ENCODE measurements at regions not wholly inside any gene's neighbourhood (a gene's known extent, or its start where the extent isn't known, plus 50 kb on each side); places are given as distances from the start of the nearest gene placed in this dataset.

- no peaks in the 10 kb centered on the region for H3K9me3 ChIP-seq (ENCODE audit: control insufficient read depth, insufficient read depth, low read depth, low read length)
- H3K27ac ChIP-seq (ENCODE audit: insufficient read depth, low read length), result no peak overlapping the region
- H4K20me1 ChIP-seq (ENCODE audit: control insufficient read depth, extremely low read depth, insufficient read depth, low read length), result no peaks in the 10 kb centered on the region
- DNase-seq (ENCODE audit: low read depth in 2 of 2), result no peak
- no peaks in the 10 kb centered on the region for H3K79me2 ChIP-seq (ENCODE audit: control insufficient read depth, insufficient read depth, low read length)
- no peaks in the 10 kb centered on the region for H3K27me3 ChIP-seq (ENCODE audit: control insufficient read depth, insufficient read depth, low read length)
- H3K4me2 ChIP-seq (ENCODE audit: extremely low read depth, insufficient read depth, low read length), result no peak overlapping the region
- no peak overlapping the region for H2AFZ ChIP-seq (ENCODE audit: low read length)
- no peaks in the 10 kb centered on the region for H3K4me1 ChIP-seq (ENCODE audit: control insufficient read depth, extremely low read depth, insufficient read depth, low read length)
- no peaks in the 10 kb centered on the region for H3K36me3 ChIP-seq (ENCODE audit: control insufficient read depth, insufficient read depth, low read length)
- TF ChIP-seq CTCF (conservative IDR thresholded peaks at IDR 0.05 in 1 of 2, IDR thresholded peaks at IDR 0.05 in 1 of 2; ENCODE audit: low read depth in 1 of 2, low read length in 2 of 2) (no peak), EZH2 (IDR thresholded peaks at IDR 0.05; ENCODE audit: low read length, missing control alignments) (no peak)
- no peak overlapping the region for H3K9ac ChIP-seq (ENCODE audit: insufficient read depth, low read length)
- no peak overlapping the region for H3K4me3 ChIP-seq (replicated peaks in 1 of 4; ENCODE audit: control extremely low read depth in 1 of 4, insufficient read depth in 1 of 4, low read depth in 3 of 4, low read length in 4 of 4)
Observed at GRCh38 chr5:27524515-27524914, 486.1 kb upstream of the CDH9 start.

GRCh38 chr5:27523629-27524028 is 485.2 kb upstream of the CDH9 start:
- Histone ChIP-seq H4K20me1 (ENCODE audit: control insufficient read depth, extremely low read depth, insufficient read depth, low read length) (no peaks in the 10 kb centered on the region), H3K9me3 (ENCODE audit: control insufficient read depth, insufficient read depth, low read depth, low read length) (no peaks in the 10 kb centered on the region), H2AFZ (ENCODE audit: low read length) (no peak overlapping the region), H3K4me2 (ENCODE audit: extremely low read depth, insufficient read depth, low read length) (no peak overlapping the region), H3K27ac (ENCODE audit: insufficient read depth, low read length) (no peak overlapping the region), H3K4me3 (replicated peaks in 1 of 4; ENCODE audit: control extremely low read depth in 1 of 4, insufficient read depth in 1 of 4, low read depth in 3 of 4, low read length in 4 of 4) (no peak overlapping the region), H3K27me3 (ENCODE audit: control insufficient read depth, insufficient read depth, low read length) (no peaks in the 10 kb centered on the region), H3K36me3 (ENCODE audit: control insufficient read depth, insufficient read depth, low read length) (no peaks in the 10 kb centered on the region), H3K79me2 (ENCODE audit: control insufficient read depth, insufficient read depth, low read length) (no peaks in the 10 kb centered on the region), H3K9ac (ENCODE audit: insufficient read depth, low read length) (no peak overlapping the region), H3K4me1 (ENCODE audit: control insufficient read depth, extremely low read depth, insufficient read depth, low read length) (no peaks in the 10 kb centered on the region)
- DNase-seq (ENCODE audit: low read depth in 2 of 2), result no peak
- TF ChIP-seq CTCF (conservative IDR thresholded peaks at IDR 0.05 in 1 of 2, IDR thresholded peaks at IDR 0.05 in 1 of 2; ENCODE audit: low read depth in 1 of 2, low read length in 2 of 2) (no peak), EZH2 (IDR thresholded peaks at IDR 0.05; ENCODE audit: low read length, missing control alignments) (no peak)

GRCh38 chr5:27516437-27516836 is 478.1 kb upstream of the CDH9 start:
- Histone ChIP-seq H3K4me3 (replicated peaks in 1 of 4; ENCODE audit: control extremely low read depth in 1 of 4, insufficient read depth in 1 of 4, low read depth in 3 of 4, low read length in 4 of 4) (no peak overlapping the region), H3K27ac (ENCODE audit: insufficient read depth, low read length) (no peak overlapping the region), H2AFZ (ENCODE audit: low read length) (no peak overlapping the region), H3K79me2 (ENCODE audit: control insufficient read depth, insufficient read depth, low read length) (no peaks in the 10 kb centered on the region), H3K4me1 (ENCODE audit: control insufficient read depth, extremely low read depth, insufficient read depth, low read length) (no peaks in the 10 kb centered on the region), H3K4me2 (ENCODE audit: extremely low read depth, insufficient read depth, low read length) (no peak overlapping the region), H3K27me3 (ENCODE audit: control insufficient read depth, insufficient read depth, low read length) (no peaks in the 10 kb centered on the region), H3K36me3 (ENCODE audit: control insufficient read depth, insufficient read depth, low read length) (no peaks in the 10 kb centered on the region), H3K9me3 (ENCODE audit: control insufficient read depth, insufficient read depth, low read depth, low read length) (no peaks in the 10 kb centered on the region), H3K9ac (ENCODE audit: insufficient read depth, low read length) (no peak overlapping the region), H4K20me1 (ENCODE audit: control insufficient read depth, extremely low read depth, insufficient read depth, low read length) (no peaks in the 10 kb centered on the region)
- no peak for DNase-seq (ENCODE audit: low read depth in 2 of 2)
- no peak for TF ChIP-seq EZH2 (IDR thresholded peaks at IDR 0.05; ENCODE audit: low read length, missing control alignments)
- no peak for TF ChIP-seq CTCF (conservative IDR thresholded peaks at IDR 0.05 in 1 of 2, IDR thresholded peaks at IDR 0.05 in 1 of 2; ENCODE audit: low read depth in 1 of 2, low read length in 2 of 2)

All from fibroblast of lung (primary cell).